HCEC 1CT (cell line): ENCODE measurements at regions not wholly inside any gene's neighbourhood (a gene's known extent, or its start where the extent isn't known, plus 50 kb on each side); places are given as distances from the start of the nearest gene placed in this dataset.
"Not testable (repeated sequence)": the region's sequence is repeated elsewhere in the genome, so short reads cannot be mapped to it uniquely, and the experiment has no call there.

ENCODE experiments used
- DNase-seq: peaks from one replicate; pipeline ENCODE4 v3.0.0-alpha.2; 2017

- no peak for DNase-seq
Observed at GRCh38 chr5:88092358-88092757, 176.3 kb downstream of the TMEM161B start.

- no peak for DNase-seq
Observed at GRCh38 chr5:88090506-88090905, 178.1 kb downstream of the TMEM161B start.

GRCh38 chr5:88089719-88090390 is 178.8 kb downstream of the TMEM161B start:
- DNase-seq, result no peak

- no peak for DNase-seq
Observed at GRCh38 chr5:88085462-88085861, 183.2 kb downstream of the TMEM161B start.

- no peak for DNase-seq
Observed at GRCh38 chr5:88081877-88082276, 186.8 kb downstream of the TMEM161B start.

GRCh38 chr5:88063813-88064212 is 204.8 kb downstream of the TMEM161B start:
- no peak for DNase-seq

GRCh38 chr5:88060194-88060593 is 208.5 kb downstream of the TMEM161B start:
- no peak for DNase-seq

- no peak for DNase-seq
Observed at GRCh38 chr5:88058625-88059024, 210.0 kb downstream of the TMEM161B start.

- DNase-seq, result not testable (repeated sequence)
Observed at GRCh38 chr5:88052468-88052867, 216.2 kb downstream of the TMEM161B start.

GRCh38 chr5:88051148-88051547 is 217.5 kb downstream of the TMEM161B start:
- no peak for DNase-seq

- DNase-seq, result no peak
Observed at GRCh38 chr5:88049737-88050136, 218.9 kb downstream of the TMEM161B start.

GRCh38 chr5:88049156-88049555 is 219.5 kb downstream of the TMEM161B start:
- no peak for DNase-seq

- DNase-seq, result no peak
Observed at GRCh38 chr5:88045931-88046461, 222.6 kb downstream of the TMEM161B start.

- DNase-seq, result no peak
Observed at GRCh38 chr5:88045165-88045564, 223.5 kb downstream of the TMEM161B start.

GRCh38 chr5:88034520-88034919 is 234.1 kb downstream of the TMEM161B start:
- no peak for DNase-seq

- DNase-seq, result no peak
Observed at GRCh38 chr5:88033191-88033590, 235.5 kb downstream of the TMEM161B start.

GRCh38 chr5:88029011-88029410 is 239.6 kb downstream of the TMEM161B start:
- DNase-seq, result no peak

- DNase-seq, result no peak
Observed at GRCh38 chr5:88021141-88021540, 247.5 kb downstream of the TMEM161B start.

- DNase-seq, result not testable (repeated sequence)
Observed at GRCh38 chr5:88014984-88015383, 253.7 kb downstream of the TMEM161B start.

- no peak for DNase-seq
Observed at GRCh38 chr5:88000877-88001276, 267.8 kb downstream of the TMEM161B start.

- DNase-seq, result no peak
Observed at GRCh38 chr5:87997662-87998061, 271.0 kb downstream of the TMEM161B start.

- no peak for DNase-seq
Observed at GRCh38 chr5:87966213-87966612, 302.4 kb downstream of the TMEM161B start.

- DNase-seq, result no peak
Observed at GRCh38 chr5:87954121-87954520, 314.5 kb downstream of the TMEM161B start.

- DNase-seq, result no peak
Observed at GRCh38 chr5:87951661-87952060, 317.0 kb downstream of the TMEM161B start.
